ENCODE measurements at regions not wholly inside any gene's neighbourhood (a gene's known extent, or its start where the extent isn't known, plus 50 kb on each side); places are given as distances from the start of the nearest gene placed in this dataset.

- H3K9me3 ChIP-seq, result no peaks in the 10 kb centered on the region
- no peak for TF ChIP-seq USF1 (IDR thresholded peaks at IDR 0.05; ENCODE audit: borderline replicate concordance, low read depth)
- TF ChIP-seq TEAD4 (IDR thresholded peaks at IDR 0.05; ENCODE audit: borderline replicate concordance, insufficient read depth), result no peak
- no peak for TF ChIP-seq YY1 (IDR thresholded peaks at IDR 0.05; ENCODE audit: low read depth)
- TF ChIP-seq CTCF (IDR thresholded peaks at IDR 0.05), result no peak
- TF ChIP-seq EZH2phosphoT487 (IDR thresholded peaks at IDR 0.05; ENCODE audit: borderline replicate concordance, low read depth), result no peak
- TF ChIP-seq TAF1 (IDR thresholded peaks at IDR 0.05; ENCODE audit: borderline replicate concordance, low read depth, low read length), result no peak
- TF ChIP-seq MXI1 (IDR thresholded peaks at IDR 0.05; ENCODE audit: low read depth, low read length), result no peak
- TF ChIP-seq JUND (IDR thresholded peaks at IDR 0.05), result no peak
- no peak for TF ChIP-seq ZBTB33 (IDR thresholded peaks at IDR 0.05; ENCODE audit: borderline replicate concordance, low read depth)
- TF ChIP-seq TCF12 (IDR thresholded peaks at IDR 0.05), result no peak
- no peak for TF ChIP-seq RAD21 (IDR thresholded peaks at IDR 0.05; ENCODE audit: low read length)
- TF ChIP-seq, protein P1, sequence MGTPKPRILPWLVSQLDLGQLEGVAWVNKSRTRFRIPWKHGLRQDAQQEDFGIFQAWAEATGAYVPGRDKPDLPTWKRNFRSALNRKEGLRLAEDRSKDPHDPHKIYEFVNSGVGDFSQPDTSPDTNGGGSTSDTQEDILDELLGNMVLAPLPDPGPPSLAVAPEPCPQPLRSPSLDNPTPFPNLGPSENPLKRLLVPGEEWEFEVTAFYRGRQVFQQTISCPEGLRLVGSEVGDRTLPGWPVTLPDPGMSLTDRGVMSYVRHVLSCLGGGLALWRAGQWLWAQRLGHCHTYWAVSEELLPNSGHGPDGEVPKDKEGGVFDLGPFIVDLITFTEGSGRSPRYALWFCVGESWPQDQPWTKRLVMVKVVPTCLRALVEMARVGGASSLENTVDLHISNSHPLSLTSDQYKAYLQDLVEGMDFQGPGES (IDR thresholded peaks at IDR 0.05; ENCODE audit: low read depth, low read length), result no peak
- TF ChIP-seq MEF2A (IDR thresholded peaks at IDR 0.05; ENCODE audit: borderline replicate concordance, low read depth), result no peak
- TF ChIP-seq ELF1 (IDR thresholded peaks at IDR 0.05), result no peak
- TF ChIP-seq NFIC (IDR thresholded peaks at IDR 0.05; ENCODE audit: borderline replicate concordance), result no peak
- TF ChIP-seq, protein P2, sequence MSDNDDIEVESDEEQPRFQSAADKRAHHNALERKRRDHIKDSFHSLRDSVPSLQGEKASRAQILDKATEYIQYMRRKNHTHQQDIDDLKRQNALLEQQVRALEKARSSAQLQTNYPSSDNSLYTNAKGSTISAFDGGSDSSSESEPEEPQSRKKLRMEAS (IDR thresholded peaks at IDR 0.05; ENCODE audit: low read depth), result no peak
- TF ChIP-seq CHD2 (IDR thresholded peaks at IDR 0.05; ENCODE audit: low read length, partially characterized antibody), result no peak
- no peak overlapping the region for H2AFZ ChIP-seq (ENCODE audit: low read depth)
- no peaks in the 10 kb centered on the region for H3K36me3 ChIP-seq (replicated peaks in 1 of 2; ENCODE audit: control insufficient read depth in 1 of 2, insufficient read depth in 2 of 2, low read length in 1 of 2)
- no peaks in the 10 kb centered on the region for H3K9me2 ChIP-seq
- no peak overlapping the region for H3K4me3 ChIP-seq (ENCODE audit: low read depth in 2 of 2, low read length in 1 of 2)
- no peaks in the 10 kb centered on the region for H3K79me2 ChIP-seq (ENCODE audit: insufficient read depth)
- DNase-seq, result no peak
- H3K9ac ChIP-seq, result no peak overlapping the region
- CTCF ChIA-PET, result interaction anchor here (0.6 to 0.9 kb wide), 3 partner anchors 11 to 60 kb away, joined by 3 to 4 read pairs (median 3); no protein-coding TSS in a partner anchor
- no peaks in the 10 kb centered on the region for H3K27me3 ChIP-seq (ENCODE audit: insufficient read depth)
- no peaks in the 10 kb centered on the region for H3K4me1 ChIP-seq (ENCODE audit: control insufficient read depth in 1 of 2, insufficient read depth in 2 of 2, low read depth in 1 of 2, low read length in 1 of 2)
- no peaks in the 10 kb centered on the region for H3F3A ChIP-seq (replicated peaks; ENCODE audit: insufficient read depth)
- H3K27ac ChIP-seq (ENCODE audit: low read depth in 2 of 2, low read length in 1 of 2), result no peak overlapping the region
- H4K20me1 ChIP-seq (ENCODE audit: insufficient read depth), result no peaks in the 10 kb centered on the region
- POLR2A ChIA-PET, result no interaction called here
- WGBS (ENCODE audit: low lambda C conversion rate), result 34% methylated on average over 4 of the region's 4 CpGs
- H3K4me2 ChIP-seq, result no peak overlapping the region
Measured at GRCh38 chr20:60624066-60624465, 628.0 kb upstream of the CDH4 start.

Measured in SK-N-SH (cell line).